DMS79 (cell line): ENCODE measurements at regions not wholly inside any gene's neighbourhood (a gene's known extent, or its start where the extent isn't known, plus 50 kb on each side); places are given as distances from the start of the nearest gene placed in this dataset.

ENCODE experiments used
- DNase-seq: peaks from one replicate; lab custom pipeline; 2025; lab: John Stamatoyannopoulos, UW

DNA sequence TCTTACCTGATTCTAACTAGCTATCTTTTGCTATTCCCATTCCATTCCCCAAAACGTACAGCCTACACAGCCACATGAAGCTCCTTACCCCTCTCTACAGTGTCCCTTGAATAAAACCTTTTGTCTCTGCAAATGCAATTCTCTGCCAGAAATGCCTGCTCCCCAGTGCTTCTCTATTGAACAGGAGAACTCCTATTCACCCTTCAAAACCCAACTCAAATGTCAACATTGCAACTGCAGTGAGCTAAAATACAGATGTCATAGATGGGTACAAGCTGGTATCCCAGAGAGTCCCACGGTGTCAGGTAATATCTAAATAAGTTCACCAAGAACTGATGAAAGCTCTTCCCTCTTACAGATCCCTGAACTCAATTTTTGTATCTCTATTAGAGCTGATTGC lies 421.7 kb downstream of the INSC start:
- no peak for DNase-seq

DNA sequence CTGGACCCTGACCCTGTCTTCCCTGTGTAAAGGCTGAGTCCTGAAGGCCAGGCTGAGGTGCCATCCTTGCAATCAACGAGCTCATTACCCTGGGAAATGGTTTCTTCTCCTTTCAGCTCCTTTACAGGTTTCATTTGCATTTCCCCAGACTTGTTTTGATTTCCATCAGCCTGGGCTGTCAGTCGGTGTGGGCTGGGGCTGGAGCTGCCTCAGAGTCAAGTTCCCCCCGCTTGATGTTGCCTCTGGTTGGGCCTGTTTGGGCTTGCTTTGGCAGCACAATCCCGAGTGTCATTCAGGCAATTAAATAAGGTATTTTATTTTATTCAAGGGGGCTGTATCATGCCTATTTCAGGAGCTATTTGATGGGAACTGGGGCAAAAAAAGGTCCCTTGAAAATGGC lies 424.9 kb downstream of the INSC start:
- no peak for DNase-seq

DNA sequence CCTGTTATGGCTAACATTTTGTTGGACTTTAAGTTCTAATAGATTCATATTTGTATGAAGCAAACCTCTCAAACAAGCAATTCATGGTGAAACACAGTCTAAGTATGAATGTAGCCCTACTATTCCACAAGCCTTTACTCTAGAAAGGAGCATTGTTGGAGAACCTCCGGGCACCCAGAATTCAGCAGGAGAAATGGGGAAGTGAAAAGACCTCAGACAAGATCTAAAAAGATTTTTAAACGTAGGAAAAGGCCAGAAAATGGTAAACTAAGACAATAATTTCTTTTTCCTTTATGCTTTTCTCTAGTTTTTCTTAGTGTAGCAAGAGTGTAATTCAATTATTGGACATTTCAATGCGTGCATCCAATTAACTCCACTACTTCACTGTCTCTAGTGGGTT lies 426.4 kb downstream of the INSC start:
- DNase-seq, result no peak

DNA sequence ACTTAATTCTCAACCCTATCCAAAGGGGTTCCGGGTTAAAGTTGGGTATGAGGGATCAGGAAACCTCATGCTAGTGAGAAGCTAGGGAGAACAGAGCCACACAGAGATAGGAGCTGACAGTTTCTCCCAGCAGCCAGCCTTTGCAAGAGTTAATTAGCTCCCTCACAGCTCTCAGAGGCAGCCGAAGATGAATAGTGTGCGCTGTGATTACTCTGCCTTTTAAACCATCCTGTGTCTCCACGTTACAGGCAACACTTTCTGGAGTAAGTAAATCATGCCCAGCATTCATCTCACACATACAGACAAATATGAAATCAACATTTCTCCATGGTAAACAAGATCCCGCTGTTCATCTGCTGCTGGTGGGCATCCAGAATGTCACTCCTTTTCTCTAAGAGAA lies 429.6 kb downstream of the INSC start:
- DNase-seq, result no peak

DNA sequence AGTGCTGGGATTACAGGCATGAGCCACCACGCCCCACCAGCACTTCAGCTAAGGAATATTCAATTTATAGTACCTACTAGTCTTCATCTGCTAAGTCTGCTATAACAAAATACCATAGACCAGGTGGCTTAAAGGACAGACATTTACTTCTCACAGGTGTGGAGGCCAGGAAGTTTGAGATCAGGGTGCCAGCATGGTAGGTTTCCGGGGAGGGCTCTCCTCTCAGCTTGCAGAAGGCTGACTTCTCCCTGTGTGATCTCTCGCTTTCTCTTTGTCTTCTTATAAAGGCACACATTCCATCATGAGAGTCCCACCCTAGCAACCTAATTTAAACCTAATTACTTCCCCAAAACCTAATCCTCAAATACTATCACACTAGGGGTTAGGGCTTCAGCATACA lies 433.0 kb downstream of the INSC start:
- no peak for DNase-seq

DNA sequence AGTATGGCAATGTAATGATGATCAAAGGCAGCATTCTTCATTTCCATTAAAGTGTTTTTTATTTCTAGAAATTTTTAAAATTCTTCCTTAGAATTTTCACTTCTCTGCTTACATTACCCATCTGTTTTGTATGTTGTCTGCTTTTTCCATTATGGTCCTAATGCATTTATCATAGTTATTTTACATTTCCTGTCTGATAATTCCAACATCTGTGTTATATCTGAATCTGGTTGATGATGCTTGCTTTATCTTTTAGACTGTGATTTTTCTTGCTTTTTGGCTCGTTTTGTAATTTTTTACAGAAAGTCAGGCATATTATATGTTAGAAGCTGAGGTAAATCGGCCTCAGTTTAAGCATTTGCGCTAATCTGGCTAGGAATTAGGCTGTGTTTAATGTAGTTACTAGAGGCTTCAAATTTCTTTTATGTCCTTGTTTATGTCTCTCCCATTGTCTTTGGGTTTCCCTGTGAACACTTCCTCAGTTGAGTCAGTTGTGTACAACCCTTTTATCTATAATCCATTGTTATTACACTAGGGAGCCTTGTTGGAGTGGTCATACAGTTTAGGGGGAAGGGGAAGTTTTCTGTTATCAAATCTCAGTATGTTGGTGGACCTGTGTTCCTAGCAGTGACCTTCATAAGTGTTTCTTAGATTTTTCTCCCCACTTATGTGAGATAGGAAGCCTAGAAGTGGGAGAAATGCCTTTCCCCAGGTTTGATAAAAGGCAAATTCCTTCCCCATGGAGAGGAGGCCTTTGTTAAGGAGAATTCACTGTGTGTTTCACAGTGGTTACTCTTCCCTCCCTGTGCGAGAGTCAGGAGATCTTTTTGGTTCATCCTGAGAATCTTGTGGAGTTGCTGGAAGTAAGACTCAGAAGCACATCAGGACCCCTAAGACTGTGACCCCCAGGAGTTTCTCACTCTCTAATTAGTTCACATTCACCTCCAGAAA lies 437.5 kb downstream of the INSC start:
- no peak for DNase-seq

DNA sequence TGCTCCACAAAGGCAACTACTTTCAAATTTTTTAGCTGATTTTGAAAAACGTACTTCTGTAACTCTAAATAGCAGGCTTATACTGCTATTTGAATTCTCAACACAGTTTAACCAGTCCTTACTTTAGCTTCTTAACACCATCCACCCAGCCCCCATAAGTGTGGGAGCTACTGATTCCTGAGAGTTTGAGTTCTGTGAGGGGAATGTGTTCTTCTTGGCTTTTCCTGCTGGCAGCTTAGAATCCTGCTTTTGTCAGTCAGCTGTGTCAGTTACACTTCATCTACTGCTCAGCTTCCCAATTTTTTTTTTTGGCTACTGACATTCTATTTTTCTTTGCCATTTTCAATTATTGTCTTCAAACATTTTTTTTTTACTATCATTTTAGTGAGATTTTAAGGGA lies 440.4 kb downstream of the INSC start:
- no peak for DNase-seq

DNA sequence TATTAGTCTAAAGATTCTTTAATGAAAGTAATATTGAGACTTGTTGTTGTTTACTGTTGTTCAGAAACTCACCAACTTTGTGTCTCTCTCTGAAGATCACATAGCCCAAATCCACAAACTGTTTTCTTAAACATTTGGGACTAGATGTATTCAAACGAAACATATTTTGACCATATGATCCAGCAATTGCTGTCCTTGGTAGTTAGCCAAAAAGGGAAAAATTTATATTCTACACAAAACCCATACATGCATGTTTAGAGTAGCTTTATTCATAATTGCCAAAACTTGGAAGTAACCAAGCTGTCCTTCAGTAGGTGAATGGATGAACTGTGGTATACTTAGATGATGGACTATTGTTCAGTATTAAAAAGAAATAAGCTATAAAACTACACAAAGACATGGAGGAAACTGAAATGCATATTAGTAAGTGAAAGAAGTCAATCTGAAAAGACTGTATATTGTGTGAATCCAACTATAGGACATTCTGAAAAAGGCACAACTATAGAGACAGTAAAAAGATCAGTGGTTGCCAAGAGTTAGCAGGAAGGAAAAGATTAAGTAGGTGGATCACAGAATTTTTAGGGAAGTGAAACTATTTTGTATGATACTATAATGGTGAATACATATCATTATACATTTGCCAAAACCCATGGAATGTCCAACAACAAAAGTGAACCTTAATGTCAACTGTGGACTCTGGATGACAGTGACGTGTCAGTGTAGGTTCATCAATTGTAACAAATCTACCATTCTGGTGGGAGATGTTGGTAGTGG lies 442.9 kb downstream of the INSC start:
- DNase-seq, result no peak

DNA sequence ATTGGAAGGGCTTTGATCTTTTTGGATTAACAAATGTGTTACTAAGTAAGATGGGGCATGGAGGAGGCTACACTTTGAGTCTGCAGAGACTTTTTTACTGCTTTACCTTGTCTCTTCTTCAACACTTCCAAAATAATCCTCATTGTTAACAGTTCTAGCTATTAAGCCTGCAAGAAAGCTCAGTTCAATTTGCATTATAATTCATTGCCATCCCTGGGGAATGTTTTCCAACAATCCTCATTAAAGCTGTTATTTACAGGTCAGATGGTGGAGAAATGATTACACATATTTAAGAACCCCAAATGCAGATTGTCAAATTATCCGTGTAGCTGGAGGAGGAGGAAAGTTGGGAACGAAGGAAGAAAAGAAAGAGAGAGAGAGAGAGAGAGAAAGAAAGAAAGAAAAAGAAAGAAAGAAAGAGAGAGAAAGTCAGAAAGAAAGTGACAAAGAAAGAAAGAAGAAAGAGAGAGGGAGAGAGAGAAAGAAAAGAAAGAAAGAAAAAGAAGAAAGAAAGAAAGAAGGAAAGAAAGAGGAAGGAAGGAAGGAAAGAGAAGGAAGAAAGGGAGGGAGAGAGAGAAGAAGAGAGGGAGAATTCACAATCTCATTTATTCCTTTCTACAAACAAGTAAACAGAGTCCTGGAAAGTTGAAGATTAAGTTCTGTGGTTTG lies 443.9 kb downstream of the INSC start:
- no peak for DNase-seq

DNA sequence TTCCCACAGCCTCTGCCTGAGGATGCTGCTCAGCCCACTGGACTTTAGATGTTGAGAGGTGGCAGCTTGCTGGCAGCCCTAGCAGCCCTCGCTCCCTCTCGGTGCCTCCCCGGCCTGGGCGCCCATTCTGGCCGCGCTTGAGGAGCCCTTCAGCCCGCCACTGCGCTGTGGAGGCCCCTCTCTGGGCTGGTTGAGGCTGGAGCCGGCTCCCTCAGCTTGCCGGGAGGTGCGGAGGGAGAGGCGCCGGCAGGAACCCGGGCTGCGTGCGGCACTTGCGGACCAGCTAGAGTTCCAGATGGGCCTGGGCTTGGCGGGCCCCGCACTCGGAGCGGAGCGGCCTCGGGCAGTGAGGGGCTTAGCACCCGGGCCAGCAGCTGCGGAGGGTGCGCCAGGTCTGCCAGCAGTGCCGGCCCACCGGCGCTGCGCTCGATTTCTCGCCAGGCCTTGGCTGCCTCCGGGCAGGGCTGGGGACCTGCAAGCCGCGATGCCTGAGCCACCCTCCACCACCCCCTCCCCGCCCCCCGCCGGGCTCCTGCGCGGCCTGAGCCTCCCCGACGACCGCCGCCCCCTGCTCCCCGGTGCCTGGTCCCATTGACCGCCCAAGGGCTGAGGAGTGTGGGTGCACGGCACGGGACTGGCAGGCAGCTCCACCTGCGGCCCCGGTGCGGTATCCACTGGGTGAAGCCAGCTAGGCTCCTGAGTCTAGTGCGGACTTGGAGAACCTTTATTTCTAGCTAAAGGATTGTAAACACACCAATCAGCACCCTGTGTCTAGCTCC lies 446.2 kb downstream of the INSC start:
- no peak for DNase-seq

DNA sequence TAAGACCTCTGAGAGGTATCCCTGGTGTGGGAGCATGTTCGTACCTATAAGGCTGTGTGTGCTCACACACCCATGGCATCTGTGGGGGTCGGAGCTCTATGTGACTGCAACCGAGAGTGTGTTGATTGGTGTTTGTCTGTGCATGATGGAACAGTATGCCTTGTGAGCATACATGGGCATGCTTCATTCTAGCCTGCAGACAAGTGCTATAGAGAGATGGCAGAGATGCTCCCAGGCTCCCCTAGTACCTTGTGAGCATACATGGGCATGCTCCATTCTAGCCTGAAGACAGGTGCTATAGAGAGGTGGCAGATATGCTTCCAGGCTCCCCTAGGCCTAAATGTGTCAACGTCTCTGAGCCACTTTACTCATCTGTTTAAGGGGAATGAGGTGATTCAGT lies 447.5 kb downstream of the INSC start:
- DNase-seq, result no peak

DNA sequence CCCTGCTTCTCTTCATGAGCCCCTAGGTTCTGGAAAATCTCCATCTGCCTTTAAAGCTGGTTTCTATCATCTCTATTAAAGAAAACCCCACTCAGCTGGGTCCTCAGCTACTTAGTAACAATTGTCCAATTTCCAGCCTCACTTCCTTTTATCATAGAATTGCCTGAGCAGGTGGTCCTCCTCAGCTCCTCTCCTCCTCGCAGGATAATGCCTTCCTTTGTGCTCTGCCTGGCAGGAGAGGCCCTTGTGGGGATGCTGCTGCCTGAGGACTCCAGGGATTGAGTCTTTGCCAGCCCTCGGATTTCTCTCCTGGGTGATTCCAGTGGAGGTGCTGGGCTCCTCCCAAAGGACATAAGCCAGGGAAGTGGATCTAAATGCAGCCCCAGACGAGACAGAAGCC lies 448.3 kb downstream of the INSC start:
- DNase-seq, result peak; percentile 6

DNA sequence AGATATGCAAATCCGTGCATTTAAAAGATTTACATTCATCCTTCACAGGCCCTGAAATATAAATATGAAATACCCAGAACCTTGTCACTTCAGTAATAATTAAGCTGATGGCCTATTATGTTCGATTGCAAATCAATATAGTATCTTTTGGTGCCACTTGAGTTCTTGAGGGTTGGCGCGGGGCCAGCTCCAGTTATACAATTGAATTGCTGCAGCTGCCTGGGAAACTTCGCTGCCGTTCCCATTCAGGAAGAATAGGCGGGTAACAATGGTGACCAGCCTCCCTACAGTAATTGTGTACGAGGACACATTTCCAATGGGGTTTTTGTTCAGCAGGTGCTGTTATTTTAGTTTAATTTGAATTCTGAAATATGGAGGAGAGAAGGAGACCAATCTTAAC lies 451.2 kb downstream of the INSC start:
- DNase-seq, result peak; percentile 70

DNA sequence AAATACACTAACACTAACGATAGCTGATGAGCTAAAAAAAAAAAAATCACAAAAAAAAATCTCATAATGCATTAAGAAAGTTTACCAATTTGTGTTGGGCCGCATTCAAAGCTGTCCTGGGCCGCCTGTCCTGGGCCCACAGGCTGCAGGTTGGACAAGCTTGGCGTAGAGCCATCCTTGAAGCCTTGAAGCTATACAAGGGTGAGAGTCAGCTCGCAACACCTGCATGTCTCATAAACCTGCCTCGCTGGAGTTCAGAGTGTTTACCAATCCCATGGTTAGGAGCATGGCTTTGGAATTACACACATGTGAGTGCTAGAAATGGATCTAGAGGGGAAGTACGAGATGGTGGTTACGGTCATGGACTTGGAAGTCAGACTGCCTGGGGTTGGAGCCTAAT lies 453.7 kb downstream of the INSC start:
- peak; percentile 87 for DNase-seq

DNA sequence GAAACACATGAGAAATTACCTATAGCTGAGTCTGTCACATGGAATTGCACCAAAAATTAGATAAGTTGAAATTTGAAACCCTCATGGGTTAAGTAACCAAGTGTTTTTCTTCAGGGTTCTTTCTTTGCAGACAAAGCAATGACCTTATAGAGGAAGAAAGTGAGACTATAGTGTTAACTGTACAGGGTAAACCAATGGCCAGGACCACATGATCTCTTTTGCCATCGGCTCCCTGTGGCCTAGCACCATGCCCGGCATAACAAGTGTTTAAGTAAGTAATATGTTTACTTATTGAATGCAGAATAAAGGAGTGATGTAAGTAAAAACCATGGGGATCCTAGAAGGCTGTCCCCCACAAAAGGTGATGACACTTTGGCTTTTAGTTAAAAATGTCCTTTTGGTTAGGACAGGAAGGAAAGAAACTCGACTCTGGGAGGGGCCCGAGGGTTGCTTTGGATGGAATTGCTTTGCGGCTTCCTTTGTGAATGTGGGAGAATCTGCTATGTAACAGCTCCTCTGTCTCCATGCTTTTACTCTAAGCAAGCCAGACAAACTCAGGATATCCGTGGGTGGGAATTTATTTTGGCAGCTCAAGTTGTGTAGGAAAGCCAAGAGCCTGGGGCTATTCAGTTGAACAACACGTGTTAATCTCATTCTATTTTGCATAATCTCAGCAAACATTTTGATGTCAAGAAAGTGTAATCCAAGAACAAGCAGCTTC lies 454.7 kb downstream of the INSC start:
- DNase-seq, result peak; percentile 9

DNA sequence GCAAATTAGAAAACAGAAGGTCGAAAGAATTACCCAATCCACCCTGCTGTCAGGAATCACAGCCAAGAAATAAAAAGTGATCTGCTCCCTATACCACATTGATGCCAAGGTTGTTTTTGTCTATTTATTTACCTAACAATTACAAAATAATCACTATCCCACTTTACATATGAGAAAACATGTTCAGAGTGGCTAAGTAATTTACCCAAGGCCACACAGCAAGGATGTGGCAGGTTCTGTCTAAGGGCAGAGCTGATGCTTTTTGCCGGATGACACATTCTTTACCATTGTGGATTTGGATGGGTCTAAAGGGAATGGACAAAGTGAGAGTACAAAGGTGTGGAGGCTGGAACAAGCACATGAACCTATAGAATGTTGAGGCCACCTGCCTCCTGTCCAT lies 460.7 kb downstream of the INSC start:
- DNase-seq, result no peak

DNA sequence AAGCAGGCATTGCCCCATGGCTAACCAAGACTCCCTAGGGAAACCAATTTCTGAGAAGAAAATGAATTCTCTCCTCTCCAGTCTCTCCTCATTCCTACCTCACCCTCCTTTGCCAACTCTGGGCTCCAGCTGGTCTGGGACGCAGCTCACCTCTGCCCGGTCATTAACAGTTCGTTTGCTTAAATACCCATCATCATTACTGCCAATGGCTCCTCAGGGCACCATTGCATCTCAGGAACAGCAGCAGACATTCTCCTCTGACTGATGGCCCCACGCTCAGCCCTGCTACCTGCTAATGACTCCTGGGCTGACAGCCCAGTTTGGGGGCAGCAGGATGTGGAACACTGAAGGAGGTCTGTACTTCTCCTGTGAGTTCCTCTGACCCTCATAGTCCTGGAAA lies 462.0 kb downstream of the INSC start:
- DNase-seq, result no peak

DNA sequence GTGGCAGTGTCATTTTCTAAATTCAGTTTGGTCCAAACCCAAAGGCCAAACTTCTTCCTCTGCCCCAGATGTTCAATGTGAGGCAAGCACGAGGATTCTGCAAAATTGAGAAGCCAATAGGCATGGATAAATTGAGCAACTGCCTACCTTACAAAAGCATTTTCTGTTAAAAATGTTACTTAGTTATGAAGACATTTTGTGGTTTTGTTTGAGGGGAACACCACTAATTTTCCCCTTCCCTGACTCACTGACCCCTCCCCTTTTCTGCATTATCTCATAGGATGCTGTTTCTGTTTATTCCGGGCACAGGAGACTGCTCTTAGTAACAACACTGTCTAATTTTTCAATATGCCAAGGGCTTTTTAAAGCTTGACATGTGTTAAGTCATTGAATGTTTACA lies 462.8 kb downstream of the INSC start:
- DNase-seq, result no peak

DNA sequence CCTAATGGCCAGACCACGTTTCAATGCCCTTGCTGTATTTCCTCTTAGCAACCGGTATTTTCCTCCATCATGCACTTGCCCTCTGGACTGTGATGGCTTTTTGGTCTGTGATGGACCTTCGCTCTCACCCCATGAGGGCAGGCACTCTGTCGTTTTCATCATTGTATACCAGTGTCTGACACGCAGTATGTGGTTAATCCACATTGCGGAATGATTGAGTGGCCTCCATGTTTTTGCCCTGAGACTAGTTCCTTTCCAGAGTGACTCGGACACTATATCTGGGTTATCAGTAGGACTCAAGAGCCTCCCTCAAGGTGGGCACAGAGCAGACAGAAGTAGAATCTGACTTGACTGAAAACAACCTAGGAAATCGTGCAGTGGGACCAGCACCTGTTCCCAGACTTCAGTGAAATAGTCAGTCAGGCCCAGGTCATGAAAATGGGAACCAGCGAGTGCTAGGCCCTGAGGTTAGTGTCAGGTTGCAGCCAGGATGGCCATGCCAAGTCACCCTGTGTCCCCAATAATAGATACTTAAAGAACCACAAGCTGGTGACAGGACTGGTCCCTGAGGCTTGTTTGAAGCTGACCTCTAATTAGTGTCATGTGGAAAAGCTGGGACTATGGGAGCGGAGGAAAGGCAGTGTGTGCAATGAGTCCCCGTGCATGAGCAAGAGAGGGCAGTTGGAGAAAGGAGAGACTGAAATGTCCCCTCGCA lies 464.7 kb downstream of the INSC start:
- DNase-seq, result no peak

DNA sequence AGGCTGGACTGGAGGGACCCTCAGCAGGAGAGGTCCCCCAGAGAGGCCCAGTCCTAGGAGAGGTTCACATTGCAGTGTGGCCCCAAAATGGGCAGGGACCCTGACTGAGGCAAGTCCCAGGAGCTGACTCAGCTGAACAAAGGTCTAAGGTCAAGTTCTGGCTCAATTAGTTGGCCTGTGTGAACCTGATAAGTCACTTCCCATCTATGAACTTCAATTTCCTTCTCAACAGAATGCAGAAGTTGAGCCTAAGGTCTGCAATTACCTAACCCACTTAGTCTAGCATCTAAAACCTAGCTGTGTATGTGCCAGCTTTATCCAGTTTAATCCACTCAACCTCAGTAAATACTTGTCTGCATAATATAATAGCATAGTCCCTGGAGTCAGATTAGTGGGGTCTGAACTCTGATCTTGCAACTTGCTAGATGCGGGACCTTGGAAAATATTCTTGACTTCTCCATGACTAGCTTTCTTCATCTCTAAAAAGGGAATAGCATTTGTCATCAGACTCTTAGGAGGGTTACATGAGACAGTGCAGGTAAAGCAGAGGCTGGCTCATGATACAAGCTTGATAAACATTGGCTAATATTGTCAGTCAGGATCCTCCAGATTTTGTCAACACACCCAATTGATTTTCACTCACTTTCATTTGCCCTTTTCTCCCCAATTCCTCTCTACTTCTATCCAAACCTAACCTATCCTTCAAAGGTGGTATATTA lies 465.5 kb downstream of the INSC start:
- no peak for DNase-seq
